SK-N-SH treated with all-trans-retinoic acid at 6 μM for 48 hours (cell line): ENCODE measurements at regions not wholly inside any gene's neighbourhood (a gene's known extent, or its start where the extent isn't known, plus 50 kb on each side); places are given as distances from the start of the nearest gene placed in this dataset.

ENCODE experiments used
- ATAC-seq: fragments of 200-7000 bp; cut with Tn5 transposase; 3 replicates; pipeline ENCODE4 v1.9.1; 2020; ENCODE audit warnings: mild to moderate bottlenecking, moderate library complexity
- ARNTL ChIP-seq: fragments of 450-650 bp; formaldehyde crosslinking; IDR thresholded peaks from 2 replicates; pipeline ENCODE4 v1.5.0; 2020; ENCODE audit warnings: low read depth, mild to moderate bottlenecking, moderate library complexity, borderline replicate concordance
- CSDC2 ChIP-seq: fragments of 250-450 bp; sonication (Bioruptor Pico); IDR thresholded peaks from 2 replicates; pipeline ENCODE4 v1.5.0; 2020; ENCODE audit warnings: mild to moderate bottlenecking, moderate library complexity
- CSRNP3 ChIP-seq: fragments of 250-450 bp; sonication (Bioruptor Pico); IDR thresholded peaks from 2 replicates; pipeline ENCODE4 v1.5.1; 2021; ENCODE audit warnings: mild to moderate bottlenecking, moderate library complexity
- ESRRG ChIP-seq: fragments of 250-450 bp; sonication (Bioruptor Pico); IDR thresholded peaks from 2 replicates; pipeline ENCODE4 v1.6.1; 2021; ENCODE audit warnings: mild to moderate bottlenecking
- GLIS3 ChIP-seq: fragments of 250-450 bp; sonication (Bioruptor Pico); IDR thresholded peaks from 2 replicates; pipeline ENCODE4 v1.5.0; 2020; ENCODE audit warnings: mild to moderate bottlenecking, moderate library complexity
- ISL1 ChIP-seq: fragments of 250-450 bp; sonication (Bioruptor Pico); IDR thresholded peaks from 2 replicates; pipeline ENCODE4 v2.1.2; 2022; ENCODE audit warnings: mild to moderate bottlenecking, moderate library complexity
- OSR1 ChIP-seq: fragments of 250-450 bp; sonication (Bioruptor Pico); IDR thresholded peaks from 2 replicates; pipeline ENCODE4 v1.8.0; 2022; ENCODE audit warnings: moderate library complexity, mild to moderate bottlenecking, inconsistent platforms
- PATZ1 ChIP-seq: fragments of 250-450 bp; sonication (Bioruptor Pico); IDR thresholded peaks from 2 replicates; pipeline ENCODE4 v1.8.0; 2020; ENCODE audit warnings: mild to moderate bottlenecking, moderate library complexity, borderline replicate concordance
- PPARA ChIP-seq: fragments of 250-450 bp; sonication (Bioruptor Pico); IDR thresholded peaks from 2 replicates; pipeline ENCODE4 v1.5.0; 2020; ENCODE audit warnings: mild to moderate bottlenecking, borderline replicate concordance
- RARB ChIP-seq: fragments of 250-450 bp; sonication (Bioruptor Pico); IDR thresholded peaks from 2 replicates; pipeline ENCODE4 v1.8.0; 2021; ENCODE audit warnings: mild to moderate bottlenecking, moderate library complexity
- SNAI2 ChIP-seq: fragments of 250-450 bp; sonication (Bioruptor Pico); IDR thresholded peaks from 2 replicates; pipeline ENCODE4 v1.5.0; 2020; ENCODE audit warnings: mild to moderate bottlenecking, moderate library complexity
- TCF4 ChIP-seq: fragments of 250-450 bp; sonication (Bioruptor Pico); IDR thresholded peaks from 2 replicates; pipeline ENCODE4 v1.8.0; 2021; ENCODE audit warnings: mild to moderate bottlenecking, moderate library complexity, borderline replicate concordance
- TSHZ2 ChIP-seq: fragments of 250-450 bp; sonication (Bioruptor Pico); IDR thresholded peaks from 2 replicates; pipeline ENCODE4 v1.5.0; 2020; ENCODE audit warnings: mild to moderate bottlenecking, moderate library complexity
- ZC3H10 ChIP-seq: fragments of 250-450 bp; sonication (Bioruptor Pico); IDR thresholded peaks from 2 replicates; pipeline ENCODE4 v1.5.1; 2021; ENCODE audit warnings: mild to moderate bottlenecking, moderate library complexity
- ZFP30 ChIP-seq: fragments of 450-650 bp; formaldehyde crosslinking; IDR thresholded peaks from 2 replicates; pipeline ENCODE4 v1.5.0; 2022; ENCODE audit warnings: mild to moderate bottlenecking, moderate library complexity
- ZNF565 ChIP-seq: fragments of 450-650 bp; formaldehyde crosslinking; conservative IDR thresholded peaks from 2 replicates; pipeline ENCODE4 v1.5.0; 2020; ENCODE audit warnings: low read depth, mild to moderate bottlenecking, moderate library complexity
- ZNF8 ChIP-seq: fragments of 450-650 bp; formaldehyde crosslinking; IDR thresholded peaks from 2 replicates; pipeline ENCODE4 v1.5.0; 2020; ENCODE audit warnings: mild to moderate bottlenecking, moderate library complexity
- TF ChIP-seq, protein P1 (sequence below): fragments of 250-450 bp; sonication (Bioruptor Pico); IDR thresholded peaks from 2 replicates; pipeline ENCODE4 v1.8.0; 2021; ENCODE audit warnings: low read depth, mild to moderate bottlenecking, moderate library complexity, borderline replicate concordance
- TF ChIP-seq, protein P2 (sequence below): fragments of 250-450 bp; sonication (Bioruptor Pico); IDR thresholded peaks from 2 replicates; pipeline ENCODE4 v1.5.1; 2020; ENCODE audit warnings: low read depth, mild to moderate bottlenecking, moderate library complexity

GRCh38 chrX:122565952-122566351 is 618.1 kb upstream of the GRIA3 start:
- no peak for ATAC-seq
- no peak for TF ChIP-seq PPARA (CRISPR knock-in tag)
- TF ChIP-seq, protein P1, sequence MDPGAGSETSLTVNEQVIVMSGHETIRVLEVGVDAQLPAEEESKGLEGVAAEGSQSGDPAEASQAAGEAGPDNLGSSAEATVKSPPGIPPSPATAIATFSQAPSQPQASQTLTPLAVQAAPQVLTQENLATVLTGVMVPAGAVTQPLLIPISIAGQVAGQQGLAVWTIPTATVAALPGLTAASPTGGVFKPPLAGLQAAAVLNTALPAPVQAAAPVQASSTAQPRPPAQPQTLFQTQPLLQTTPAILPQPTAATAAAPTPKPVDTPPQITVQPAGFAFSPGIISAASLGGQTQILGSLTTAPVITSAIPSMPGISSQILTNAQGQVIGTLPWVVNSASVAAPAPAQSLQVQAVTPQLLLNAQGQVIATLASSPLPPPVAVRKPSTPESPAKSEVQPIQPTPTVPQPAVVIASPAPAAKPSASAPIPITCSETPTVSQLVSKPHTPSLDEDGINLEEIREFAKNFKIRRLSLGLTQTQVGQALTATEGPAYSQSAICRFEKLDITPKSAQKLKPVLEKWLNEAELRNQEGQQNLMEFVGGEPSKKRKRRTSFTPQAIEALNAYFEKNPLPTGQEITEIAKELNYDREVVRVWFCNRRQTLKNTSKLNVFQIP (CRISPR knock-in tag), result no peak
- no peak for TF ChIP-seq CSDC2 (CRISPR knock-in tag)
- TF ChIP-seq ZNF8, result no peak
- TF ChIP-seq TCF4, result peak; percentile 90
- no peak for TF ChIP-seq CSRNP3 (CRISPR knock-in tag)
- no peak for TF ChIP-seq ZNF565 (CRISPR knock-in tag)
- TF ChIP-seq RARB (CRISPR knock-in tag), result no peak

- no peak for ATAC-seq
Measured at GRCh38 chrX:122566401-122566800, 617.7 kb upstream of the GRIA3 start.

More at GRCh38 chrX:122566401-122566800, 617.7 kb upstream of the GRIA3 start:
- TF ChIP-seq TCF4 (no peak), TSHZ2 (CRISPR knock-in tag) (no peak), SNAI2 (CRISPR knock-in tag) (no peak), ZC3H10 (CRISPR knock-in tag) (no peak), ZFP30 (CRISPR knock-in tag) (no peak), CSRNP3 (CRISPR knock-in tag) (no peak), PATZ1 (CRISPR knock-in tag) (no peak), ISL1 (CRISPR knock-in tag) (no peak), CSDC2 (CRISPR knock-in tag) (no peak), ARNTL (CRISPR knock-in tag) (no peak), GLIS3 (CRISPR knock-in tag) (no peak), ZNF565 (CRISPR knock-in tag) (no peak), ESRRG (CRISPR knock-in tag) (no peak), OSR1 (CRISPR knock-in tag) (no peak), PPARA (CRISPR knock-in tag) (no peak)
- TF ChIP-seq, protein P2, sequence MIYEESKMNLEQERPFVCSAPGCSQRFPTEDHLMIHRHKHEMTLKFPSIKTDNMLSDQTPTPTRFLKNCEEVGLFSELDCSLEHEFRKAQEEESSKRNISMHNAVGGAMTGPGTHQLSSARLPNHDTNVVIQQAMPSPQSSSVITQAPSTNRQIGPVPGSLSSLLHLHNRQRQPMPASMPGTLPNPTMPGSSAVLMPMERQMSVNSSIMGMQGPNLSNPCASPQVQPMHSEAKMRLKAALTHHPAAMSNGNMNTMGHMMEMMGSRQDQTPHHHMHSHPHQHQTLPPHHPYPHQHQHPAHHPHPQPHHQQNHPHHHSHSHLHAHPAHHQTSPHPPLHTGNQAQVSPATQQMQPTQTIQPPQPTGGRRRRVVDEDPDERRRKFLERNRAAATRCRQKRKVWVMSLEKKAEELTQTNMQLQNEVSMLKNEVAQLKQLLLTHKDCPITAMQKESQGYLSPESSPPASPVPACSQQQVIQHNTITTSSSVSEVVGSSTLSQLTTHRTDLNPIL (CRISPR knock-in tag), result no peak
- TF ChIP-seq, protein P1 (CRISPR knock-in tag), result no peak
